LoVo (cell line): ENCODE measurements at regions not wholly inside any gene's neighbourhood (a gene's known extent, or its start where the extent isn't known, plus 50 kb on each side); places are given as distances from the start of the nearest gene placed in this dataset.

ENCODE experiments used
- DNase-seq: peaks from one replicate; pipeline ENCODE4 v3.0.0-alpha.2; 2016; ENCODE audit warnings: low spot score

DNA sequence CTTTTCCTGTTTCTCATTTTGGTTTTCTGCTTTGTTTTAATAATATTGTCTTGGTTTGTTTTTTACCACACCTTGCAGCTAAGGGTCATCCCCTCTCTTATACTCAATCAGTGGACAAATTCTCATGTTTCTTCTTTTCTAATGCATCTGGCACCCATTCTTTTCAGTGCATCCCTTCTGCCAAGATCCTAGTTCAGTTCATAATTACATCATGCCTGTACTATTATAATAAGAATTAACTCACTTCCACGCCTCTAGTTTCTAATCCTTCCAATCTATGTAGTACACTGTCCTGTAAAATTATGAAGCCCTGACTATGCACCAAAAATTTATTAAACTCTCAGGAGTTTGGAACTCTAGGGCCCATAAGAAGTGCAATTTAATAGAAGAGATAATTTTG, 126.1 kb downstream of the FAT4 start:
- DNase-seq, result no peak

DNA sequence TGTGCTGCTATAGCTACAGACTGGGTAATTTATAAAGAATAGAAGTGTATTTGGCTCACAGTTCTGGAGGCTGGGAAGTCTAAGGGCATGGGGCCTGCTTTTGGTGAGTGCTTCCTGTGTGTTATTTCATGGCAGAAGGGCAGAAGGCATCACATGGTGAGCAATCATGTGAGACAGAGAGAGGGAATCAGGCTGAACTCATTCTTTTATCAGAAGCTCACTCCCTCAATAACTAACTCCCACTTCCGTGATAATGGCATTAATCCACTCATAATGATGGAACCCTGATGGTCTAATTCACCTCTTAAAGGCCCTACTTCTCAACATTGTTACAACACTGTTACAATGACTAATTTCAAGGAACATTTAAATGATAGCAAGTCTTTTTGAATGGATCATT, 129.4 kb downstream of the FAT4 start:
- no peak for DNase-seq

DNA sequence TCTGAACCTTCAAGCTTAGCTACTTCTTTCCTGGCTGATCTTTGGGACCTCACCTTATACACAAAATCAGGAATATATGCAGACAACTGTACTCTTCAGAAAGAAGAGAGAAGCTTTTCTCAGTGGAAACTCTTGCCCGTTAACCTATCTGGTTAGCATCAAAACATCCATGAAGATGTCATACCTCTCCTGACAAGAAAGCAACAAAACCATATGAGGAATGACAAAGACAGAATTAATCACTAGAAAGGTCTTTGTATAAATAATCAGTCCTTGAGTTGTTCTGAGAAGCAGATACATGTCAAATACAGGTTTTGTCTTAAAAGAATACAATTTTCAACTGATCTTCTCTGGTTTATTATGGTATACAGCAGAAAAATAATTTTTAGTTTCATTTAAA, 130.8 kb downstream of the FAT4 start:
- no peak for DNase-seq

DNA sequence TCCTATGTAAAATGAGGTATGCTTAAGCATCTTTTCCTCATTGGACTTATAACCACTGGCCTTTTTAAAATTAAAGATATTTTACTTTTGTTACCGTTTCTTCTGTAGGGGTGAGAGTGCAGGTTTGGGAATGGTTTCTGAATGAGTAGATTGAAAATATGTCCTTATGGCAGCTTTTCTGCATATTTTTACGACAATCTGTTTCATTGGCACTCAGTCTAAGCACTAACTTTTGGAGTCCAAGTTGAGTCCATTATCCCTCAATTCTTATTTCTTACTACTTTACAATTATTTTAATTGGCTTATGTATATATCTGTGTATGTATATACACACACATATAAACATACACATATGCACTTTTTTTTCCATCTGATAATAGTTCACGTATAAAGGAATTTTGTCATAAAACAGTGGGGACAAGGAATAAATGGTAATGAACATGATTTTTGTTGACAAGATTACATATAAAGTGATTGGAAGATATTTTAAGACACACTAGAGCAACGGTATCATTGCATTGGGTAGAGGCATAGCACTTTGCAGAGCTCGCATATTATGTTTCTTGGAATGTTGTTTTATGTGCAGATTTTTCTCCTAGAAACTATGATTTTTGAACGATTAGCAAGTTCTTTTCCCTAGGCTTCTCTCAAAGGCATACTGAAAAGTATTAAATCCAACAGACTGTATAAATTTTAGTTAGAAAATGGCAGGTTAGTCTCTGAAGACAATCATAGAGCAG, 133.0 kb downstream of the FAT4 start:
- no peak for DNase-seq

DNA sequence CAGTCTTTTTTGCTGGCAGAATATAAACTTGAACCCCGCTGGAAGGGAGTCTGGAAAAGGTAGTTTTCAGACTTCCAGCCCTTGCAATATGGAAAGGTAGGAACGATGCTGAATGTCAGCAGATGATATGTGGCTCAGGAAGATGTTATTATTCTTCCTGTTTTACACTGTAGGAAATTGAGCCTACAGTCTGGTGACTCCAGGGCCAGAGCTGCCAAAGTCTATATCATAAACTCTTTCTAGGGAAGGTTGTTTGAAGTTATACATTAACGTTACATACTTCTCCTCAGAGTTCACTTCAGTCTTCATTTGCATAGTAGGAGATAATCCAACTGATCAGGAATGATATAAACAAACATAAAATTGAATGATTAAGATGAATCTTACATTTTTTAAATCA, 141.3 kb downstream of the FAT4 start:
- DNase-seq, result no peak

DNA sequence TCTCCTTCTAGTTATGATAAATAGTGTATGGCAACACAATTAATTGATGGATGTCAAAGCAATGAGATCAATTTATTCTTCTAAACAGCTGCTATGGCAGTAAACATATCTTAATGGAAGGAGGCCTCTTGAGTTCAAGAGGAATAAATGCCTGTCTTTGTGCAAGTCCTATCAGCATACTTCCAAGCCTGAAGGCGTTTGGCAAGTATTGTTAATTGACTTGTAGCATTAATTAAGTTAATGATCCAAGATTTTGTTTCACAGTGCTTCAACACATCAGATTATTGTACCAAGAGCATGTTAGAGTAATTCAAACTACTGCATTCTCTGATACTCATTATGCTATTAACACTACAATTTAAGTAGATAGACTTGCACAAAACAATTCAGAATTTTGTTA, 144.8 kb downstream of the FAT4 start:
- no peak for DNase-seq

DNA sequence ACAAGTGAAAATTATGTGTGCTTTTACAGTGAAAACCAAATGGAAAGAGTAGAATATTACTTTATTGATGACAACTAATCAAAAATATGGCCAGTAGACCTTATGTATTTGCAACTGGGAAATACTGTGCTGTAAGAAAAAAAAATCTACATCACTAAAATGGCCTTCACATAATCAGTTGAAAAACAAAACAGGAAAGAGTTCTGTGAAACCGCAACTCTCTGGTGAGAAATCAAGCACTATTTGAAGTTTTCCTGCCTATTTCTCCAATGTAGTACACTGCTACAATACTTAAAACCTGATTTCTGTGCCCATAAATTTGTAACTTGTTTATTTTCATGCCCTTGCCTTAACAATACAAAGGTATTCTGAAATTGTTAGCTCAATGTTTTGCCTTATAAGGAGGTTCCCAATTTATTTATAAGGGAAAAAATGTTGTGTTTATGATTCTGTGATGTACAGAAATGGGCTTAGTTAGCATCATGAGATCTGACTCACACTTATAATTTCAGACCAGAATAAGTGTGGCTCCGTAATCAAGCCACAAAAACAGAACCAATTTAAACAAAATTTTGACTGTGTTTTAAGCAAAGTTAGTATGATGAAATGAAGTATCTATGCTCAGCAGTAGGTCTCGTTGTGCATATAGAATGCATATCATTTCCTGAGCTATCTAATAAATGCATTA, 147.1 kb downstream of the FAT4 start:
- DNase-seq, result no peak

DNA sequence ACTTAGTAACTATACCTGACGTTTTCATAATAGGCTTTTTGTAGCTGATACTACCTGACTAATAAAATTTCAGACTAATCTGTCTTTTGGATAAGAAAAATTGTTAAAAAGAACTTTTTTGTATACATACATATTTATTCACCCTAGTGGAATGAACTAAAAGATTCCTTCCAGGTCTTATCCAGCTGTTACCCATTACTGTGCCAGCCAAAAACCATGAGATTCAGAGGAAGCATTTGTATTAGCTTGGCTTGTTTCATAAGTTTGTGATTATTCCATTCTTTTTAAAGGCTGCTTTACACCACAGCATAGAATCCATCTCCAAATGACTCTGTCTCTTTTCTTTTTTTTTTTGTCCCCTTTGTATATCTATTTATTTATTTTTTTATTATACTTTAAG, 149.4 kb downstream of the FAT4 start:
- DNase-seq, result no peak

DNA sequence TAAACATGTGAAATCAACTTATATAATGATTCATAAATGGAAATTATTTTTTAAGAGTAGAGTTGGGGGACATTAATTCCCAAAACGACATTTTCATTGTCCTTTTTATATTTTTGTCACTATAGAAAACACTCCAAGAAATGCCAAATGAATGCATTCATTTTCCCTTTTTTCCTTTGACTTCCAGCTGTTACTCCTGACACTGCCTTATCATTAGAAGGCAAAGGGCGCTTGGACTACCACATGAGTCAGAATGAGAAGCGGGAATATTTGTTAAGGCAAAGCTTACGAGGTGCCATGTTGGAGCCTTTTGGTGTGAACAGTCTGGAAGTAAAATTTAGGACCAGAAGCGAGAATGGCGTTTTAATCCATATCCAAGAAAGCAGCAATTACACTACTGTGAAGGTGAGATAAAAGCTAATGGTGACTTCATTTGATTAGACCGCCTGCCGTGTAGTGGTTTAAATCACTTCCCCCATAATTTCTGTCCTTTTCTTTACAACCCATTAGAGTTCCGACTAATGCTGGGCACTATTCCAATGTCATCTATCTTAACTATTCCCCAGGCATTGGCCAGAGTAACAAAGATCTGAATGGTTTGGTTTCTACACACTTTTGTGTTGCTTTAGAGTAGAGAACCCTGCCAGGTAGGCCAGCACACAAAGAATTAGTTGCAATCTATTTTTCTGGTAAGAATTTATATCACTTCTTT, 166.7 kb downstream of the FAT4 start:
- no peak for DNase-seq

DNA sequence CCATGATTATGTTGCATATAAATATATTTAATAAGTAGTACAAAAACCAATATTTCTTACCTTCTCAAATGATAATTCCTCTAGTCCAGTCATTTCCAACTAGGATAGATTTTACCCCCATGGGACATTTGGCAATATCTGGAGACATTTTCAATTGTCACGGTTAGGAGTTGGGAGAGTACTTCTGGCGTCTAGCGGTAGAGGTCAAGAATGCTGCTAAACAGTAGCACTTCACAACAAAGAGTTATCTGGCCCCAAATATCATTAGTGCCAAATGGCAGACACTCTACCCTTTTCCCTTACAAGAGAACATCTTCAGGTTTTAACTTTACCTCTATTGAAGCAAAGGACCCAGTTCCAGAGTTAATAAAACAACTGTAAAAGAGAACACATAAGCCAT, 168.1 kb downstream of the FAT4 start:
- no peak for DNase-seq

DNA sequence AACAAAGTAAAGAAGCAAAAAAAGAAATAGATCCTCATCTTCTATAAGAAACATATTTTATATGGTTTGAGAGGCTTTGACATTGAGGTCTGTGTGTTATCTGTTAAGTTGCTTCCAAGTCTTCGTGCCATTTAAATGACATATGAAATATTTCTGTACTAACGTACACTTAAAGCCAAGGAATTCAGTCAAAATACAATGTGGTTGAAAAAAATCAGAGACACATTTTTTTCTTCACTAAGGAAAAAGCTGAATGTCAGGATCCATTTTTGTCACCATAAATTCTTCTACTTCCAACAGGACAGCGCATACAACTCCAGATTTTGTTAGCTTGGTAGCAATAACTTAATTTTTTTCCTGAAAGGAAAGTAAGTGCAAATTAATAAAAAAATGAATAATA, 168.5 kb downstream of the FAT4 start:
- no peak for DNase-seq

DNA sequence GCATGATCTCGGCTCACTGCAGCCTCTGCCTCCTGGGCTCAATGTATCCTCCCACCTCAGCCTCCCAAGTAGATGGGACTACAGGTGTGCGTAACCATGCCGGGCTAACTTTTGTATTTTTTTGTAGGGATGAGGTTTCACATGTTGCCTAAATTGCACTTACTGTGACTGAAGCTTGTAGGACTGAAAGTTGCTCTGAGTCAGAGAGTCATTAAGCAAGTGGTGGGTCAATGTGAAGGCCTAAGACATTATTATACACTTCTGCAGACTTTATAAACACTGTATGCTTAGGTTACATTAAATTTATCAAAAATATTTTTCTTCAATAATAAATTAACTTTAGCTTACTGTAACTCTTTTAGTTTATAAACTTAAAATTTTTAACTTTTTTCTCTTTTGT, 170.2 kb downstream of the FAT4 start:
- DNase-seq, result no peak

DNA sequence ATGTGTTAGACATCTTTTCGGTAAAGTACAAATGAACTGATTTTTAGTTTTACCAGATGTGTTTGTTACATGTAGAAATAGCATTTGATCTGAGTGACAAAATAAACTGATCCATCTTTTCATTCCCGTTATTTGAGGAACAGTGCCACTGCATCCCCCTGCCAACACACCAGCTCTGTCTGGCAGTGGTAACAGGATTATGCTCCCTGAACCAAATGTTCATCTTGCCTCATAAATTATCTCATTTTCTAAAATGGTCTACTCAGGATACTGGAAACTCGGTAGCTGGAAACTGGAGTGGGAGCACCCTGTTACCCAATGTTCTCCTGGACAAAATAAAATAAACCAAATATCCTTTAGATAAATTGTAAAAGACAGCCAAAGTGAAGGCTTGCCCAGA, 171.6 kb downstream of the FAT4 start:
- DNase-seq, result no peak

DNA sequence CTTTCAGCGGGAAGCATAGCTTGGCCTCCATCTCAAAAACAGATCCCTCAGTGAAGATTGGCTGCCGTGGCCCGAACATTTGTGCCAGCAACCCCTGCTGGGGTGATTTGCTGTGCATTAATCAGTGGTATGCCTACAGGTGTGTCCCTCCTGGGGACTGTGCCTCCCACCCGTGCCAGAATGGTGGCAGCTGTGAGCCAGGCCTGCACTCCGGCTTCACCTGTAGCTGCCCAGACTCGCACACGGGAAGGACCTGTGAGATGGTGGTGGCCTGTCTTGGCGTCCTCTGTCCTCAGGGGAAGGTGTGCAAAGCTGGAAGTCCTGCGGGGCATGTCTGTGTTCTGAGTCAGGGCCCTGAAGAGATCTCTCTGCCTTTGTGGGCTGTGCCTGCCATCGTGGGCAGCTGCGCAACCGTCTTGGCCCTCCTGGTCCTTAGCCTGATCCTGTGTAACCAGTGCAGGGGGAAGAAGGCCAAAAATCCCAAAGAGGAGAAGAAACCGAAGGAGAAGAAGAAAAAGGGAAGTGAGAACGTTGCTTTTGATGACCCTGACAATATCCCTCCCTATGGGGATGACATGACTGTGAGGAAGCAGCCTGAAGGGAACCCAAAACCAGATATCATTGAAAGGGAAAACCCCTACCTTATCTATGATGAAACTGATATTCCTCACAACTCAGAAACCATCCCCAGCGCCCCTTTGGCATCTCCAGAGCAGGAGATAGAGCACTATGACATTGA, 175.4 kb downstream of the FAT4 start:
- DNase-seq, result no peak

DNA sequence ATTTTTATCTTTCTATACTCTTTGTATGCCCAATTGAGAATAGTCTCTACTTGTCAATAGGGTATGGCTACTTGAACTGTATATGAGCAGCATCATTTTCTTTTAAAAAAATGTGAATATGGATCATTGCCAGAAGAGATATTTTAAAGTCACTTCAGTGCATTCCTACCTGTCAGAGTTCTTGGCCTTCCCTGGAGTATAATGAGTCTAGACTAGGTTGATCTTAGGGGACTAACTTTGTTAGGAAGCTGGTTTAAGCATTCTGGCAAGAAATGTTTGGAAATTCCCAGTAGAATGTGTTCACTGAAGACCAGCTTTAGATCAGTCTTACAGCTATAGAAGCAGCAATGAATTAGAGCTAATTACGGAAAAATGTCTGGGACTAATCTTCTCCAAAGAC, 178.2 kb downstream of the FAT4 start:
- no peak for DNase-seq

DNA sequence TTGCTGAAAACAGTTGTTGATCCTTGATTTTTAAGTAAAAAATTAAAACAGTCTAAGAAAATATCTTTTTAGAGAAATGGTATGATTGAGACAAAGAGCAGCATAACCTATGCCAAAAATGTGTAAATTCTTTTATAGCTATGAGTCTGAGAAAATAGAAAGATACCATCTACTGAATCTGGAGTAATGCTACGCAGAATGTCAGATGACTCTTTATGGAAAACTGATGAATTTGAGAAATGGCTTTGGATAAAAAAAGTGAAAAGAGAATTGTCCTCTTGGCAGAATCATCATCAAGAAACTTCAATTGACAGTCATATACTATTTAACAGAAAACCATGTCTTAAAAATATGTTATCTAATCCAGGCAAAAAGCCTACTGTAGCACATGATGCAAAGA, 183.1 kb downstream of the FAT4 start:
- DNase-seq, result no peak

DNA sequence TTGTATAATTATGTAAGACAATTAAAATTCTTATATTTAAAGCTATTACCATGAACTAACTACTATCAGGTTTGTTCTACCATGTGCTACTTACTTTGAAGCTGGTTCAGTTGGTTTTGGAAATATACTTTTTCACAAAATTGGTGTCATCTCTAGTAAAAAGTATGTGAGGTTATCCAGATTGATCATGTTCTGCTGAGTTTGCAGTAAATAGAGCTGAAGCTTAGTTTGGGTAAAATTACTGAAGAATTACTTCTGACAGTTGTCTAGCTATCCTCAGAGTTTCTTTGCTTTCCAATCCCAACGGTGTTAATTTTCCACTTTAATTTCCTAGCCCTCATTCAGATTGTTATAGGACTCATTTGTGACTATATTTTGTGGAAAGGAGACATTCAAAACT, 184.2 kb downstream of the FAT4 start:
- DNase-seq, result no peak

DNA sequence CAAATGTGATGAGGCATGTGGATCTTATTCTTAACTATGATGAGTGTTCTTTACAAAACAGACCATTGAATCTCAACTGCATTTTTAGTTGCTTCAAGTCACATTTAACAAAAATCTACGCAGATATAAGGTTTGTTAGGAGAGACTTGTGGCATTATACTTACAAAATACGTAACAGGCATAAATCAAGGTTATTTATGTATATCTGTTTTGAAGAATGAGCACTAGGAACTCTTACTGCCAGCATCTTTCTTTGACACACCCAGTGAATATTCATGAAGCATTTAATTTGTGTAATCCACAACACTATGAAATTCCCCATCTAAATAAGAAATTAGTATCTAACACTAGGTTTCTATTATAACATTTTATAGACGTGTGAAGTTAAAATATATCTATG, 186.3 kb downstream of the FAT4 start:
- no peak for DNase-seq

DNA sequence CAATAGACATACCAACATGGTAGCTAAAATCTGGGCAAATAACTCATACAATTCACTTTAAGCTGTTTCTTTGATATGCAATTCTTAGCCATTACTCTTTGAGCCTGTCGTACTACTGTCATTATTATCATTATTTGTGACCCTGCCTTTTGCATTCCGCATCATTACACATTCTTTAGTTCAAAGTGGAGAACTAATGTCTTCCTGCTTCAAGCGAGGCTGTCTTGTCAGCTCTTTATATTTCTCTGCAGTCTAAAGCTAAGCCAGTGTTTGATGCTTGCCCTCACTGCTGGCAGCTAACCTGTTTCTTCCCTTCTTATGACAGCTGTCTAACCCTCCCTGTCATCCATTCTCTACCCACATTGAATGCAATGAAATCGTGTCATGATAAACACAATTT, 186.8 kb downstream of the FAT4 start:
- no peak for DNase-seq

DNA sequence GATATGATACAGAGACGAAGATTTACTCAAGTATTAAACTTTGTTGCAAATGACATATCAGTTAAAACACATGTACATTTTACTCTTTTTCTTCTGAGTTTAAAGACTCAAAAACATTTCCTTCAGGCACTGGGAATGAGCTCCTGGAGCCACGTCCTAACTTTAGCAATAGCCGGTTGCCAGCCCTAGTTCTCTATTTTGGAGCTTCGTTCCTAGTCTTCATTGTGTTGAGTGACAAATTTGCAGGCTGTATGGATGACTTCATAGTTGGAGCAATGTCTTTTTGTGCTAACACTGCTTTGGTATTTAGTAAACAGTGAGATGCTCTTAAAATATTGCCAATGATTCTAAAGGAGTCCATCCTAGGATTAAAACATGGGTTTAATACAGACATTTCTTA, 190.9 kb downstream of the FAT4 start:
- no peak for DNase-seq

DNA sequence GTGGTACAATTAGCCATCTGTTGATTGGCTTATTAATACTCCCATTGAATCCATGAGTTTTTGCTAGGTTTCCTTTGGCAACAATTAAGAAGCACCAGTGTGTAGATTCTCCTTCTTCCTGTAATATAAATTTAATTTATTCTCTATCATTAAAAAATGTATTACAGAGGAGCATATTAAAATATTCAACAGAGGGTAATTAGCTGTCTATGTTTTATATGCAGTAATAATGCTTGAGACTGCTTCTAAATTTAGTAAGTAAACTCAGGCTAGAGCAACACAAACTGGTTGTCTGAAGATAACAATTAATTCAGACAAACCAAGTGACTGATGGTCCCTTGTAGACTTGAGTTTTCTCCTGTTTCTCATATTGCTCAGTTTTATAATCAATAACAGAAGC, 192.4 kb downstream of the FAT4 start:
- DNase-seq, result no peak

DNA sequence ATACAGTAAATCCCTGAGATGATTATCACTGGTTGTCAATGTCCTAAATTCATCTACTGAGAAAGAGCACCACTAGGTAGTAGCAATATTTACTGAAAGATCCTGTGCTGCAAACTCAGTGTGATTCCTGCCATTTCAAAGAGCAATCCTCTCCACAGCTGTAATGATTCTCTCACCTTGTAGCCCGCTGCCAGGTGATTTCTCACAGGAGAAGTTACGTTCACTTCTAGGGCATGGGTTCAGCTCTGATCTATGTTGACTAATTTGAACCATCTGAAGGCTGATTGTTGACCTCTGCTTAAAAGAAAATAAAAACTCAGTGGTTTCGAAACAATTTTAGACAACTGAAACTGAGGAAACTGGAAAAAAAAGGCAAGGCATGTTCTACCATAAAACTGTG, 197.0 kb downstream of the FAT4 start:
- DNase-seq, result no peak

DNA sequence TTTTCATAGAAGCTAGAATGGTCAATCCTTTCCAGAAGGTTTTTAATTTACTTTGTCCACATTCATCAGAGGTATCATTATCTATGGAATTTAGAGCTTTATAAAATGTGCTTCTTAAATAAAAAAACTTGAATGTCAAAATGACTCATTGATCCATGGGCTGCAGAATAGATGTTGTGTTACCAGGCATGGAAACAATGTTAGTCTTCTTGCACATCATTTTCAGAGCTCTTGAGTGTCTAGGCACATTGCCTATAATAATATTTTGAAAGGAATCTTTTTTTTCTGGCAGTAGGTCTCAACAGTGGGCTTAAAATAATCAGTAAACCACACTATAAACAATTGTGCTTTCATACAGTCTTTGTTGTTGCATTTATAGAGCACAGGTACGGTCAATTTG, 200.3 kb downstream of the FAT4 start:
- DNase-seq, result no peak
